HL-60 (cell line): ENCODE measurements at regions not wholly inside any gene's neighbourhood (a gene's known extent, or its start where the extent isn't known, plus 50 kb on each side); places are given as distances from the start of the nearest gene placed in this dataset.

Experiments used
- CTCF ChIP-seq: IDR thresholded peaks from one replicate; pipeline ENCODE4 v1.5.1; 2011; ENCODE audit warnings: low read length, control low read depth, inconsistent platforms; ENCODE audit not compliant: insufficient read depth
- GABPA ChIP-seq: IDR thresholded peaks from 2 replicates; pipeline ENCODE4 v1.6.1; 2012; ENCODE audit warnings: low read depth
- POLR2AphosphoS5 ChIP-seq: IDR thresholded peaks from 2 replicates; pipeline ENCODE4 v1.6.1; 2012; ENCODE audit warnings: low read depth
- REST ChIP-seq: IDR thresholded peaks from 2 replicates; pipeline ENCODE4 v1.6.1; 2012; ENCODE audit warnings: low read depth; ENCODE audit not compliant: insufficient replicate concordance
- SPI1 ChIP-seq: IDR thresholded peaks from 2 replicates; pipeline ENCODE4 v1.6.1; 2012; ENCODE audit warnings: low read depth, mild to moderate bottlenecking, borderline replicate concordance

GRCh38 chr11:115665175-115665821 is 161.1 kb upstream of the CADM1 start:
- no peak for TF ChIP-seq CTCF
- no peak for TF ChIP-seq REST
- TF ChIP-seq SPI1: no peak
- TF ChIP-seq POLR2AphosphoS5: no peak
- TF ChIP-seq GABPA: no peak
